ENCODE measurements at regions not wholly inside any gene's neighbourhood (a gene's known extent, or its start where the extent isn't known, plus 50 kb on each side); places are given as distances from the start of the nearest gene placed in this dataset.
"Not testable (repeated sequence)": the region's sequence is repeated elsewhere in the genome, so short reads cannot be mapped to it uniquely, and the experiment has no call there.

DNA sequence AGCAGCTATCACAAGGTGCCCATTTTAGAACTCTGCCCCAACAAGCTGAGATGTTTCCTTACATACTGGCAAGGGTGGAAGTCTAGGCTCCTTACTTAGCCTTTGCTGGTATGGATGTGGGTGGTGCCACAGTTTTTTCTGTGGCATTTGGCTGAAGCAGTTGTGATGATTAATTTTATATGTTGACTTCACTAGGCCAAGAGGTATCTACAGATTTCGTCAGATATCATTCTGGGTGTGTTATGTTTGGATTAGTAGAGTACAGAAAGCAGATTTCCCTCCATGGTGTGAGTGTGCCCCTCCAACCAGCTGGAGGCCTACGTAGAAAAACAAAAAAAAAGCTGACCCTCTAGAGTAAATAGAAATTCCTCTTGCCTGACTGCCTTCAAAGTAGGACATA is 317.0 kb downstream of the BARHL2 start:
- no peak for DNase-seq

DNA sequence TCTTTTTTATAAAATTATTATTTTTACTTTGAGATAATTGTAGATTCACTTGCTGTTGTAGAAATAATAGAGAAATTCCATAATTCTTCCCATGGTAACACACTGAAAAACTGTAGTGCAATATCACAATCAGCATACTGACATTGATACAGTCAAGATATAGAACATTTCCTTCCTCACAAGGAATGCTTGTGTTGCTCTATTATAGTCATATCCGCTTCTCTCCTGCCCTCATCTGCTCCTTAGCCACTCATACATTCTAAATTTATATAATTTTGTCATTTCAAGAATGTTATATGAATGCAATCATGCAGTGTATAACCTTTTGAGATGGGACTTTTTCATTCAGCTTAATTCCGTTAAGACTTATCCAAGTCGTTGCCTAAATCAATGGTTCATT is 320.2 kb downstream of the BARHL2 start:
- DNase-seq = no peak

DNA sequence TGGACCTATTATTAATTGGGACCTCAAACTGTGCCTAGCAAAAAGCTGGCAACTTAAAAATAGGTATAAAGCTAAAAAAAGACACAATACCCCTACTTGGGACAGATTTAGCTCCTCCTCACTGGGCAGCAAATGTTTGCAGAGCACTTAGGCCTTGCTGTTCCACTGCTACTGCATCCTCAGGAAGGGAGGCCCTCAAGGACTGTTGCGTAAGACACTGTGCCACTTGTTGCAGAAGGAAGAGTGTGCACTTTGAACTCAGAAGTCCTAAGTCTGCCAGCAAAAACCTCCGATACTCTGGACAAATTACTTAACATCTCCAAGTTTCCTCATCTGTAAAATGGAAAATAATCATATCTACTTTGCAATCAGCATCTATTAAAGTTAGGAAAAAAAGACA is 322.9 kb downstream of the BARHL2 start:
- no peak for DNase-seq

DNA sequence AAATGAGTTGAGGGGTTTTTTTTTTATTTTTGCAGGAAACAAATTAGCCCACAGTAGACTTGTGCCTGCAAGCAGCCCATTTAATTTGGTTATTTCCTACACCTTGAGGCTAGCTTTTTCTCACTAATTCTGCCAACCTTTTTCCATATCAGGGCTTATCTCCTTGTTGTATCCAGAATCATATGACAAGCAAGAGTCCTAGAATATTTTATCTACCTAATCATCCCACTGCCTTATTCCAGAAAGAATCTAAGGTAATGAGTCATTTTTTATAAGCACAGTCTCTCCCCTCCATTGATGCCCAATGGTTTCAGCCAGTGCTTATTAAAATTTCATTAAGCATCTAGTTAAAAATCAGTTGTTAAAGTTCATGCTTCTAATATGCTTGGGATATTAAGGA is 324.1 kb downstream of the BARHL2 start:
- DNase-seq = no peak

DNA sequence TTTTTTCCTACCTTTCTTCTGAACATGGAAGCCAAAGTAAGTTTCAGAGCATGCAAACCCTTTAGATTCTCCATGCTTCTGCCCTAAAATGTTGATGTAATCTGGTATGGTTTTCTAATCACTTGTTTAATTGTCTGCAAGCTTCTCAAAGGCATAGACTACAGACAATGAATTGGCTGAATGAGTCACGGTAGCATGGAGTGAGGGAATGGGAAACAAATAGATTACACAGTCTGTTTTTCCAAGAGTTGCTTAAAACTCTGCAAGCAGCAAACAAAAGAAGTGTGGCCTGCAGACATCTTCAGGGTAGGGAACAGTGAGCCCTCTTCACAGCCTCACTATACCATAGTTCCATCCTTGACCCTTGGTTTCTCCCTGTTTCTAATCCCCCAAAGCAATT is 326.0 kb downstream of the BARHL2 start:
- DNase-seq = no peak

DNA sequence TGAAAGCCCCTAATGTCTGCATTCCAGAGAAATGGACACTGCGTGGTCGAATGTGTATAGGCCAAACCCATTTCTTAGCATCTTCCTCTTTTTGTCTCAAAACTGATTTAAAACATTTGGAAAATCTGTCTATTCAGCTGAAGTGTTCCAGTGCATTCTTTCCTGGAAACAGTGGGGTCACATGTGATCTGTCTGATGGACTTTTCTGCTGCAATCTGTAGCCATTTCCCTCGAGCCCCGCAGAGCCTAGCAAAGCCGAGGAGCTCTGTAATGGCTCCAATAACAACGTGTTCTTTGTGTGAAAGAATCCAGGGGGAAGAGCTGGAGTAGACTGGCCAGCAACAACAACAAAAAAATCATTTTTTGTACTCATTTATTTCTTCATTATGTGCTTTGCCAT is 329.3 kb downstream of the BARHL2 start:
- no peak for DNase-seq

DNA sequence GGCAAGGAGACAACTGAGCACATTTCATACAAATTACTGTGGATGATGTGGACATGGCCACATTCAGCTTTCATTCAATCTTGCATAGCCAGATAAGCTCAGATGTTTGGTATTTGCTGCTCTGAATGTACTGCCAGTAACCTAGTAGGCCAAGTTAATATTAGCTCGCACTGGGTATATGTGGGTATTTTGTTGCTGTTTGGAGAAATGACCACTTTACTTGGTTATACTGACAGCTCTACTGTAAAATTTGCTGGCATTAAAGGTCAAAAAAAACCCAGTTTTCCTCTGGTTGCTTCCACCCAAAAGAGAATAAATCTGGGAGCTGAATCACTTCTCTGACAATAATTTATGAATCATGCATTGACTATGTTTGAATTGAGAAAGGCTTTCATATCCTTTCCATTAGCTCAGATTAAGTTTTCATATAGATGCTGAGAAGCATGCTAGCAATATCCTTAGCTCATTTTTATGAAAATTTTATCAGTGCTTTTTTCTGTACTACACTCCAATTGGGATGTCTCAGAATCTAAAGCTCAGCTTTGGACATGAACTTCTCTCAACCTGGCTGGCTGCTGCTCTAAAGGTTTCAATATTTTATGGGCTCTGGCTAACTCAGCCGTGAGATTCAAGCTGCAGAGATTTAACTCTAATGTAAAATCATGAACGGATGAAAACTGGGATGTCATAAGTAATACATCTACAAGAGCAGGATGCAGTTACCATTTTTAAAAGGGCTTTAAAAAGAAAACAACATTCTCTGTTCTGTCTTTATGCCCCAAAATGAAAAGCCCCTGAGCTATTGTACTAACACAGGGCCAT is 330.0 kb downstream of the BARHL2 start:
- no peak for DNase-seq

DNA sequence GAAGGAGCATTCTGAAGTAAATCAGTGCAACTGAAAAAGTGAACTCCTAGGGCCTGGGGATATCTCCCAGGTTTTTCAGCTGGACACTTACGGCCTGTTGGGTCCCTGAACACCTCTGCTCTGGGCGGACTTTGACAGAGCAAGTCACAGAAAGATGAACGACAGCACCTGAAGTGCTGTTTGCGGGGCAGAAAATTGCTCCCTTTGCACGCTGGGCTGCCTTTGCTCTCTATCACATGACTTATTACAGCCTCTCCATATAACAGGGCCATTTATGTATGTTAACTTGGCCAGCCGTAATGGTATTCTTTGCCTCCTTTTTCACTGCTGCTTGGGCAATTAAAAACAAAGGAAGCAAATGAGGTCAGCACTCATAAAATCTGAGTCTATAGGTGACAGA is 332.9 kb downstream of the BARHL2 start:
- no peak for DNase-seq

DNA sequence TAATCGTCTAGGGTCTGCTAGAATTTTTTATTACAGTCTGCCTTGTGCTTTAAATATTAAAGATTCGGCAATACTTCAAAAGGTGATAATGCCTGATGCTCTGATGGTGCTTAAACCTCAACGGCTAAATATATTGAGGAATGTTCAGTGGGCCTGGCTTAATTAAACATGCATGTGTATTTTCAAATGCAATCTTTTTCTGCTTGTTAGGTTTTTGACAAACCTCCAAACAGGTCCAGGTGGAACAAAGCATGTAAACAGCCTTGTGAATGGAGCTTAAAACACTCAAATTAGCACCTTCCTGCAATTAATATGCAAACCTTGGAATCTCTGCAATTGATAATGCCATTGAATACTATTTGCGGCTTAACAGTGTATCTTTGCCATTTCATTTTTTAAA is 334.9 kb downstream of the BARHL2 start:
- DNase-seq = no peak

DNA sequence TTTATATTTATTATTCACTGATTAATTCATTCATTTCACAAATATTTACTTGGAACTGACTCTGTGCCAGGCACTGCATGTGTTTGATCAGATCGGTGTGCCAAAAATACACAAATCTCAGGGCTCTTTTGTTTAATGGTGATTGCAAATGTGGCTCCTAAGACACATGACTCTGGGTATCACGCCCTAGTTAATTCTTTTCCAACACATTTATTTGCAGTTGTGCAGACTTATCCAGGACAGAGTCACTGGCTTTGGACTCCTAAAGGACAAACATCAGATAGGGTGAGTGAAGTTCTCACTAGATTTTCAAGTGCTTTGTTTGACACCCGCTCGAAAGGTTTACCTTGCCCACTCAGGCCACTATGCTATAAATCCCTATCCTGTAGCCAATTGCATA is 335.5 kb downstream of the BARHL2 start:
- no peak for DNase-seq

DNA sequence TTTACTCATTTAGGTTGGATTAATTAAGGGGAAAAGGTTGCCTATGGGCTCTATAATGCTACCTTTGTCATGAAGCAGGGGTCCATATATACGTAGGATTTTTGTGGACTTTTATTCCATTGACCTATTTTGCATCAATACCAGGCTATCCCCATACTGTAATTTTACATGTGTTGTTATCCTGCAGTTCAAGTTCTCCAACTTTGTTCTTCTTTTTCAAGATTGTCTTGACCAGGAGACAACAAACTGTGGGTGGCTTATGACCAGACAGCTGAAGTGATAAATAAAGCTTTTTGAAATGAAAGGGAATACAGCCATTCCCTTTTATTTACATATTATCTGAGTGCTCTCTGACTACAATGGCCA is 345.7 kb downstream of the BARHL2 start:
- no peak for DNase-seq

DNA sequence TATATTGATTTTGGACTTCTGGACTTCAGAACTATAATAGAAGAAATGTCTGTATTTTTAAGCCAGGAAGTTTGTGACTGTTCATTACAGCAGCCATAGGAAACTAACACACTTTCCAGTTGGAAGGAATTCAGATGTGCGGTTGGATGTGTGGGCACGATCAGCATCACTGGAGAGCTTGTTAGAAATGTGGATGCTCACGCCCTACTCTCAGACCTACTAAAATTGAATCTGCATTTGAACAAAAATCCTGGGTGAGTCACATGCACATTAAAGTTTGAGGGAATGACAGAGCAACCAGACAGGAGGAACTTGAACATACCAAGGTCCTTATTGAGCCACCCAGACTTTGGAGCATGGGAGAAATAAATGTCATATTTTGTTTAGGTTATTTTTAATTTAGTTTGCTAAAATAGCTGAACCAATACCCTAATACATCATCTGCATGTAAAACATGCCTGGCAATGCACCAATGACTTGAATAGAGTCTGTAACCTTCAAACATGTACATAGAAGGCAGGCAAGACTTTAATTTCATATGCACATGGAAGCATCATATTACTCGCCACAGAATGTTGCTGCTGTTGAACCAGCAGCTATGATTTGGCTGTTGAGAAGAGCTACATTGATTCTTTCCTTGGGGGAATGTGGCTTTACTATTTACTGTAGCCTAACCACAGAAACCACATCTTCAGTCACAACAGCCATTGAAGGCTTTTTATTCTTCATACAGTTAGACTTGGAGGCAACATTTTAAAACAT is 346.2 kb downstream of the BARHL2 start:
- DNase-seq = no peak

DNA sequence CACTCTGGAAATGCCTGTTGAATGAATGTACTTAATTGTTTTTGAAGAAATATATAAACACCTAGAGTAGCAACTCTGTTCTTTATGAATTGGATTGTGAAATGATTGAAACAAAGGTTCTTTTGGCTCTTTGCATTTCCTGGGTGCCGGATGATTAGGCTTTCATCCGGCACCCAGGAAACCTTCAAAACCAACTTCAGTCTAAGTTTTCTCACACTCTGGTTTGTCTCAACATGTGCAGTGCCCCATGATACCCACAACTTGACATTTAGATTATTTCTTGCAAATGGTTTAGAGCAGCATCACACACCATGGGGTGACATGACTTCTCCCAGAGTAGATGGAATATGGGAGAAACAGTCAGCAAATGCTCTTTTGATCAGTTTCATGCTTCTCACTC is 354.9 kb downstream of the BARHL2 start:
- DNase-seq = no peak

DNA sequence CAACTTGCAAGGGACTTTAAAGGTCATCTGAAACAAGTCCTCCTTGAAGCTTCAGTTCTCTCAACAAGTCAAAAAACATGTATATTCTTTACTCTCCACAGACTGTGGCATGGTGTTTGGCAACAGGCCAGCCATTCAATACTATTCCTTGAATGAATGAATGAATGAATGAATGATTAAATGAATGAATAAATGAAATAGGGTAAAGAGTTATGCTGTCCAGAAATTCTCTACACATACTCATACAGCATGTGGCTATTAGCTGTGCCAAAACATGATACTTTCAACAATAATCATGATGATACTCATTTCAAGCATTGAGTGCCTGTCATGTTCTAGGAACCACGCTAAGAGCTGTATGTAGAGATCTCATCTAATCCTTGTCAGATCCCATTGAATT is 356.1 kb downstream of the BARHL2 start:
- DNase-seq = no peak

DNA sequence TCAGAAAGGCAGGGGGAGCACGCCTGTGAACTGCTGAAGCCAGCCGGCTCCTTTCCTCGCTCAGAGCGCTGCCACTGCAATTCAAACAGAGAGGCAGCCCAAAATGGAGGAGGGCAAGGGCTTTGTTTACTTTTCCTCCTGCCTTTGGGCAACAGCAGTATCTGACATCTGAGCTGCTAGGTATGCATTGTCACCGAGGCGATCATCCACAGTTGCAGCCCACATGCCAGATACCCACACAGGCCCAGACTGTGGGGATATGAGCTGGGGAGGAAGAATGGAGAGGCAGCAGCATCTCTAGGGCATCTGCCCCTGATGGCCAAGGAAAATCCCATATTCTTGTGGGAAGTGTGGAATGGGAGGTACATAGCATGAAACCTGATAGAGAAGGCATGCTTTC is 357.1 kb downstream of the BARHL2 start:
- no peak for DNase-seq

DNA sequence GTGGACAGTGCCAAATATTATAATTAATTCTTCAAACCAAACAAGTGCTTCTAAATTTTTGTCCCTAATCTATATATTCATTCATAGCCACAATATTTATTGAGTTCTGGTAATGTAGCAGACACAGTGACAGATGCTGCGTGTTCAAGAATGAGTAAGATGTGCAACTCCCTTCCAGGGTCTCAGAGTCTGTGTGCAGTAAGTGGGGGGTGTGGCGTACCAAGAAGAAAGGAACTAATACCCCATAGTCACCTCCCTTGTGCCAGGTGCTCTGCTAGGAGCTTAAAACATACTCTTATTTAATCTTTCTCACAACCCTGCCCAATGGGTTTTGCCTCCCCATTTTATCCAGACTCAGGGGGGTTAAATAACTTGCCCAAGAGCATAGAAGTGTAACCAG is 358.7 kb downstream of the BARHL2 start:
- DNase-seq = no peak

DNA sequence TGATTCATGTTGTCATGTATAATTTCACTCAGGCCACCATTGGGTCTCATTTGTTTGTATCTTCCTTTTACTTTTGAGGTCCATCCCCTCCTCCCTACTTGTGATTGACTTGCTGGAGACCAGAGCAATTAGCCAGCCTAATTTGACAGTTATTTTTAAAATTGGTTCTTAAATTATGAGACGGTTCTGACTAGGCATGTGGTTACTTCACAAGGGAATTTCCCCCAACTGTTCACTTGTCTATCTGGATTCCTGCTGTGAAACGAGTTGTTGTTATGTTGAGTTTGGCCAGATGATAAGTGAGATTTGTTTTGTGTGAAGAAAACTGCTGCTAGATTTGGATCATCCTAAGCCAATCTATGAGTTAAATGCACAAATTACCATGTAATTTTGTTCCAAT is 359.1 kb downstream of the BARHL2 start:
- DNase-seq = no peak

DNA sequence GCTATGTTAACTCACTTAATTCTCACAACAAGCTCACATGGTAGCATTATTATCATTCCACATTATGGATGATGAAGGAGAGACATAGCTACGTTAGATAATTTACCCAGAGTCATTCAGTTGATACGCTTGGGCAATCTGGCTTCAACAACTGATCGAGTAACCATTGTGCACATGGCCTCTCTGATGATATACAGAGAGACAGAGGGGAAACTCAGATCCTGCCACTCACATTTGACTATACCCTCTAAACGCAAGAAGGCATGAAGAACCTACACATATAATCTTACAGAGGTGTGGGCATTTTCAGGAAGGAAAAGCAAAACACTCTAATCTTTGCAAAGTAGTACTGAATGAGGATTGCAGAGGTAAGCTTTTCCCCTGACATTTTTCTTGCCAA is 360.1 kb downstream of the BARHL2 start:
- no peak for DNase-seq

DNA sequence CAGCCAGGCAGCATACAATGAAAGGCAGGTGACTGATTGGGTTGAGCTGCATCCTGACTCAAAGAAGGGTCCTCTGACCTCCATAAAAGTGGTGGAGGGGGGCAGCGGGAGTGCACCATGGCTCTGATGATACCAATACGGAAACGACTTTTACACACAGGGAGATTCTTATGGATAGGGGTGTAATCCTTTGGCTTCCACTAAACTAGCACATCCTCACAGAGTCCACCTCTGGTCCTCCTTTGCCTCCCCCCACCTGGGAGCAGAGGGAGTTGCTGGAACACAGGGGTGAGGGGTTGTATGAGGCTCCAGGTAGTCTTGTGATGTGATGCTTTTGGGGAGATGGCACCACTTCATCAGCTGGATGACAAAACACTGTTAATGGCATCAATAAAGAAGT is 361.0 kb downstream of the BARHL2 start:
- DNase-seq = no peak

DNA sequence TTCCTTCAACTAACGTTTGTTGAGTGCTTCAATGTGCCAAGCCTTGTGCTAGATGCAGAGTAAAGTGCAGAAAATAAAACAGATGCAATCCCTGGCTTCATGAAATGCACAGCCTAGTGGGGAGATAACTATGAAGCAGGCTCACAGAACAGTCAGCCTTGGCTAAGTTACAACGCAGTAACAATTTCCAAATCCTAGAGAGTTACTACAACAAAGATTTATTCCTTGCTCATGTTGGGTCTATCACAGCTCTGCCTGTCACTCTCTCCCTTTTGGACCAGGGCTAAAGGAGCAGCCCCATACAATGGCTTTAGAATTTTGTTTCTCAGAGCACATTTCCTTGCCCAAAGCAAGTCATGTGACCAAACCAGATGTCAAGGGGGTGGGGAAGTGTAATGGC is 359.8 kb downstream of the ZNF326 start:
- DNase-seq = no peak

DNA sequence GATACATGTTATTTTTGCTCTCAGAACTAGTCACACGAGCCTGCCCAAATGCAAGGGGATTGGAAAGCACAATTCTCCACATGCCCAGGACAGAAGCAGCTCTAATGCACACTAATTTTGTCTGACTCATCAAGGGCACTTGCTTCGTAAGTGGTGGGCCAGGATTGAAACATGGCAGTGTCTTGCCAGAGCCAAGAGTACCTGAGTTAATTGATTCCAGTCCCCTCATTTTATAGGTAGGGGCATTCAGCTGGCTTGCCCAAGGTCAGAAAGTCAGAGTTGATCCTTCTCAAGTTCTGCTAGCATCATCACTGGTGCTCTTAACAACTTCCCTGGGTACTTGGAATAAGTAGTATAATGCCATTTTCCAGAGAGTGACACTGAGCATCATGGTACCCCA is 356.1 kb downstream of the ZNF326 start:
- no peak for DNase-seq

DNA sequence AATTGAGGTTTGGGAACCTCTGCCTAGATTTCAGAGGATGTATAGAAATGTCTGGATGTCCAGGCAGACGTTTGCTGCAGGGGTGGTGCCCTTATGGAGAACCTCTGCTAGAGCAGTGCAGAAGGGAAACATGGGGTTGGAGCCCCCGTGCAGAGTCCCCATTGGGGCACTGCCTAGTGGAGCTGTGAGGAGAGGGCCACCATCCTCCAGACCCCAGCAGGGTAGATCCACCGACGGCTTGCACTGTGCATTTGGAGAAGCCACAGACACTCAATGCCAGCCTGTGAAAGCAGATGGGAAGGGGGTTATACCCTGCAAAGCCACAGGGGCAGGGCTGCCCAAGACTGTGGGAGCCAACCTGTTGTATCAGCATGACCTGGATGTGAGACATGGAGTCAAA is 354.6 kb downstream of the ZNF326 start:
- DNase-seq = no peak

DNA sequence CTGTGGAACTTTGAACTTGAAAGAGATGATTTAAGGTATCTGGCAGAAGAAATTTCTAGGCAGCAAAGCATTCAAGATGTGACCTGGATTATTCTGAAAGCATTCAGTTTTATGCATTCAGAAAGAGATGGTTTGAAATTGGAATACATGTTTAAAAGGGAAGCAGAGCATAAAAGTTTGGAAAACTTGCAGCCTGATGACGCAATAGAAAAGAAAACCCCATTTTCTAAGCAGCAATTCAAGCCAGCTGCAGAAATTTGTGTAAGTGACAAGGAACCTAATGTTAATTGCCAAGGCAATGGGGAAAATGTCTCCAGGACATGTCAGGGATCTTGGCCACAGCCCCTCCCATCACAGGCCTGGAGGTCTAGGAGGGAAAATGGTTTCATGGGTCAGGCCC is 354.0 kb downstream of the ZNF326 start:
- DNase-seq = no peak

DNA sequence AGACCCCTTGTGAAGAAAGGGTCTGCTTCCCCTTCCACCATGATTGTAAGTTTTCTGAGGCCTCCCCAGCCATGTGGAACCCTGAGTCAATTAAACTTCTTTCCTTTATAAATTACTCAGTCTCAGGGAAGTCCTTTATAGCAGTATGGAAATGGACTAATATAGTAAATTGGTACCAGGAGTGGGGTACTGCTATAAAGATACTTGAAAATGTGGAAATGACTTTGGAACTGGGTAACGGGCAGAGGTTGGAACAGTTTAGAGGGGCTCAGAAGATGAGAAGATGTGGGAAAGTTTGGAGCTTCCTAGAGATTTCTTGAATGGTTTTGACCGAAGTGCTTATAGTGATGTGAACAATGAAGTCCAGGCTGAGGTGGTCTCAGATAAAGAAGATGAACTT is 353.5 kb downstream of the ZNF326 start:
- not testable (repeated sequence) for DNase-seq

DNA sequence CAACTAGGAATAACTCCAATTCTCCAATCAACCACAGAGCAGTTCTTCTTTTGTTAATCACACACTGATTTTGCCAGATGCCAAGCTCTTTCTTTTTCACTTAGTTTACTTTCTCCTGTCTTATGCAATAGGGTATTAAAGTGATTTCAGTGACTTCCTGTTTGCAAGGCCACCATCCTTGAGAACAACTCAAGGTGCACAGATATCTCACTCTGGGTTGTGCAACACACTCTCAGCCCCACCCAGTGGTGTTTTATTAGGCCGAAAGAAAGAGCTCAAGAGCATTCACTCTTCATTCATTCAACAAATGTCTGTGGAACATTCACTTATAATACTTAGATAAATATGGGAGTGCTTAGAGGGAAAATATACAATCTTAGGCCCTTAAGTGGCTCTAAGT is 352.5 kb downstream of the ZNF326 start:
- DNase-seq = no peak

Data from stimulated activated CD4-positive, alpha-beta T cell treated with anti-CD3 and anti-CD28 coated beads, Interleukin-2, amount 100 ng/mL, for 24 hours (primary cell).